ENCODE measurements at regions not wholly inside any gene's neighbourhood (a gene's known extent, or its start where the extent isn't known, plus 50 kb on each side); places are given as distances from the start of the nearest gene placed in this dataset.

DNA sequence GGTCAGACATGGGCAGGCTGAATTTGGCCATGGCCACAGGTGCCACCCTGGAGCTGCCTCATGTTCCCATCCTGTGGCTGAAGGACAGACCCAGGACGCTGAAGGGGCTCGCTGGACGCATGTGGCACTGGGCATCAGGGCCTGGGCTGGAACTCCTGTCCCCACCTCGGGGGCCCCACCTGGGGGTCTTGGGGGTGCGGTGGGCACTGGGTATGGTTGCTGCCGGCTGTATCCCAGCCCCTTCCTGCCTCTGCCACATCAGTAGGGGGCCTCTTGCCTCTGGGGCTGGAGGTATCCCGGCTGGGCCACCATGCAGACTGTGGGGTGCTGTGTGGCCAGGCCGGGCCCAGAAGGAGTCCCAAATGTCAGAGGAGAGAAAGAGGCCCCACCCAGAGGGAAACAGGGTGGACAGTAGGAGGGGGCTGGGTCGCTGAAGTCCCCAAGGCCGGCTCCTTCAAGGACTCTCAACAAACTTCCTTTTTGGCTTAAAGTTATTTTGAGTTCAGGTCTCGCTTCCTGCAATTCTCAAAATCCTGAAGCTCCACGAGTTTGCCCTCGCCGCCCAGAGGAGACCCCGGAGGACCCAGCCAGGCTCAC is 78.7 kb downstream of the SIK1 start:
- DNase-seq (ENCODE audit: low read depth, low spot score): no peak

DNA sequence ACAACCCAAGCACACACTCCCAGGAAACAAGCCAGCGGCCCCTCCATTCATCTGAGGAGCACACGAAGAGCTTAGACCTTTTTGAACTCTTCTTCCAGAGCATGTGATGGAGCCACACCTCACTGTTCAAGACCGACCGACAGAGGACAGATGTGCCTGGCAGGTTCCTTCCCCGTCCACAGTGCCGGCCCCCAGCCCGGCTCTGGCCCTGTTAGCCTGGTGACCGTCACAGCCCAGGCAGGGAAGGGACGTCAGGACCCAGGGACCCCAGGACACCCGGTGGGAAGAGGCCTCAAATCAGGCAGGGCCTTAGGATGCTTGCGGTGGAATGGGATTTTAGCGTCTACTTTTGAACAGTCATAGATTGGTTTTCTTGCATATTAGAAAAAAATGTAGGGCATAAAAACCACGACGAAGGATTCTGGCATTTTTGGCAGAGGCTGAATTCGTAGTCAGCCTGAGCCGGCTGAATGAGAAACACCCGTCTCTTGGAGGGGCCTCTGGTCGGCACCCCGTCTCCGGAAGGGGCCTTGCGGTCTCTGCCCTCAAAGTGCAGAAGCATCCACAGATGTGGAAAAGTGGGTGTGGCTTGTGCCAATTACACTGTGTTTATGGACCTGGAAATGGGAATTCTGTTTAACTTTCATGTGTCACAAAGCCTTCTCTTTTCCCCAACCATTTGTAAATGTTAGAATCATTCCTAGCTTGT is 79.3 kb downstream of the SIK1 start:
- DNase-seq (ENCODE audit: low read depth, low spot score): no peak

DNA sequence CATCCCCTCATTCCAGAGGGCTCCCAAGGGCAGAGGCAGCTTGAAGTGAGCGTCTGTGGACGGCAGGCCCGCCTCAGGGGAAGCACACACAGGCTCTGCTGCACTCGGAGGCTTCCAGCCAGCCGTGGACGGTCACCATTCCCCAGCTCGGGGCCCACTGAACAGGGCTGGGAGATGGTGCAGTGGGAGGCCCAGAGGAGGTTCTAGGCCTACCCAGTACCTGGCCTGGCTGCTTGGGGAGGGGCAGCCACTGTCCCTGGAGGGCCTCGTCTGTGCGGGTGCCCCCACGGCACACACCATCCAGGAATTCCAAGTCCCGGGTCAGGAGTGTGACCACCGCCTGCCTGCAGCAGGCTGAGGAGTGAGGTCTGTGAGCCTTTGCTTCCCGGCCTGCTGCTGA is 80.4 kb downstream of the SIK1 start:
- no peak for DNase-seq (ENCODE audit: low read depth, low spot score)

DNA sequence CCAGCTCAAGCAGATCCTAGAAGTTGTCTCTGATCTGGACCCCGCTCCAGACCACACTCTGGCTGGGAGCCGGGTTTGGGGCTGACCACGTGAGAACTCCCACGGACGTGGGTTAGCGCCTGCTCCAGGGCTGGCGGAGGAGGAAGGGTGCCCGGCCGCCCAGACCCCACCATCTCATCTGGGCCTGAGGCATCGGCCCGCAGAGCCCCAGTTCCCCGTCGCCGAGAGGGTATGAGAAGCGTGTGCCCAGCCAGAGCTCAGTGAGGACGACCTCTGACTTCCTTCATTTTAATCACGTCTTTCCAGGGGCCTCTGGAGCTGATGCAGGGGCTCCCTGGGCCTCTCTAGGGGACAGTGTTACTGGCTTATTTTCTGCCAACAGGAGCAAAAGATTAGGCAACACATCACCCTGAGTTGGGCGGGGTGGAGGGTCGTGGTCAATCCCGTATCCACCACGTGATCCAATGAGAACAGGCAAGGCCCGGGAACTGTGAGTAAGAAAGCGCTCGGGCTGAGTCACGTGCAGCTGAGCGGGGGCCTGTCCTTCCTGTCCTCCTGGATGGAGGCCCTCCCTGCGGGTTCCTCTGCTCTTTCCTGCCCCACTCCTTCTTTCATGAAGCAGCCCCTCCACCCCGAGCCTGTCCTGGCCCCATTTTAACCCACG is 81.1 kb downstream of the SIK1 start:
- DNase-seq (ENCODE audit: low read depth, low spot score): no peak

DNA sequence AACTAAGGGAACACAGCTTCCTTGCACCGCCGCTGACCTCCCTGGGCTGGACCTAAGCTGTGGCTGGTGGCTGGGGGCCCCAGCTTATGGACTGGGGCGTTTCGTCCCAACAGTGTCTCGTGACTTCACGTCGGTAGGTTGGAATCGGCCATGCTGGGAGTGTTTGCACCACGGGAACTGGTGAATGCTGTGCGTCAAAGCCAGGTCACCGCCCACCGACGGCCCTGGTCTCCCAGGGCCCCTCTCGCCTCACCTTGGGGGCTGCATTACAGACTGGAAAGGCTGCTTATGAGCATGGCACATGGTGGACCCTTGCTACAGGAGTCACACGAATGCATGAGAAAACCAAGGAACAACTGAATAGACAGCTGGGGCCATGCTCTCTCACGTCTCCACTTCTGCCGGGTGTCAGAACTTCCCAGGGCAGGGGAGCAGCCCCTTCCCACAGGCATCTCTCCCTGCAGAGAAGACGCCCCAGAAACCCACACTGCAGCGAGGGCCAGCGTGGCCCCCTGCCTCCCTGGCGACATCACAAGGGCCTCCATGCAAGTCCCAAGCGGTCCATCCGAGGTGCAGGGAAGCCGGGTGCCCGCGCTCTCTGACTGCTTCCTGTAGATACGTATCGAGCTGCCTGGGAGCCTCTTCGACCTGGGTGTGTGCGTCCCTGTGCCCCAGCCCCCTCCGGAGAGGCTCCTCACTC is 81.7 kb downstream of the SIK1 start:
- DNase-seq (ENCODE audit: low read depth, low spot score): no peak

DNA sequence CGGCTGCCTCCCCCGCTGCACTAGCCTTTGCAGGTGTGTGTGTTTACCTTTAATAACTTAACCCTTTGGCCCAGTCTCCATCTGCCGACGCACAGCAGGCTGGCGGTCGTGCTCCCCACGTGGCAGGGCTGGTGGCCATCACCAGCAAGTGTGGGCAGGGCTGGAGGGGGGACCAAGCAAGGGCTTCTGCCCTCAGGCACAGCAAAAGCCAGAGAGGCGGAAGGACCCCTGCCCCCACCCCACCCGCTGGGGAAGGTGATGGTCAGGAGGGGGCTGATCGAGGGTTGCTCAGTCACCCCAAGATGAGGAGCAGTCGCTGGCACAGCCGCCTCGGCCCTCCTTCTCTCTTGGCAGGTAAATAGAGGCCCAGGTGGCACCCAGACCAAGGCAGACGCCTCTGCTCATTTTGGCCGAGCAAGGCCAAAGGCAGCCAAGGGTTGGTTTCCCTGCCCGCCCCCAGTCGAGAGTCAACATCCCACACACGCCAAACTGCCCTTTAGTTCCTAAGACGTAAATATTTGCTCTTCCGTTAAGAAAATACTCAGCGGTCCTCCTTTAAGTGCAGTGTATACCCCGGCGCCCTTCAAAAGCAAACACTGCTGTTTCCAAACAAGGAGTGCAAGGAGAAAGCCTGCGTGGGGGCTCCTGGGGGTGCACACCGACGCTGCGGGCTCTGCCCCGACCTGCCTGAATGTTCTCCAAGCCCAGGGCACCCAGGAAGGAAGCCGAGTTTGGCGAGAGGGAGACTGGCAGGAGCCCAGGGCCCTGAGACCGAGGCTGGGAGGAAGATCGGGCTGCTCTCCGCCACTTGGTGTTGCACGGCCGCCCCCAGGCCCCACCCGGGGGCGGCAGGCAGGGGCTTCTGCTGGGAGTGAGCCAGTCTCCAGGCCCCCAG is 82.7 kb downstream of the SIK1 start:
- DNase-seq (ENCODE audit: low read depth, low spot score): no peak

DNA sequence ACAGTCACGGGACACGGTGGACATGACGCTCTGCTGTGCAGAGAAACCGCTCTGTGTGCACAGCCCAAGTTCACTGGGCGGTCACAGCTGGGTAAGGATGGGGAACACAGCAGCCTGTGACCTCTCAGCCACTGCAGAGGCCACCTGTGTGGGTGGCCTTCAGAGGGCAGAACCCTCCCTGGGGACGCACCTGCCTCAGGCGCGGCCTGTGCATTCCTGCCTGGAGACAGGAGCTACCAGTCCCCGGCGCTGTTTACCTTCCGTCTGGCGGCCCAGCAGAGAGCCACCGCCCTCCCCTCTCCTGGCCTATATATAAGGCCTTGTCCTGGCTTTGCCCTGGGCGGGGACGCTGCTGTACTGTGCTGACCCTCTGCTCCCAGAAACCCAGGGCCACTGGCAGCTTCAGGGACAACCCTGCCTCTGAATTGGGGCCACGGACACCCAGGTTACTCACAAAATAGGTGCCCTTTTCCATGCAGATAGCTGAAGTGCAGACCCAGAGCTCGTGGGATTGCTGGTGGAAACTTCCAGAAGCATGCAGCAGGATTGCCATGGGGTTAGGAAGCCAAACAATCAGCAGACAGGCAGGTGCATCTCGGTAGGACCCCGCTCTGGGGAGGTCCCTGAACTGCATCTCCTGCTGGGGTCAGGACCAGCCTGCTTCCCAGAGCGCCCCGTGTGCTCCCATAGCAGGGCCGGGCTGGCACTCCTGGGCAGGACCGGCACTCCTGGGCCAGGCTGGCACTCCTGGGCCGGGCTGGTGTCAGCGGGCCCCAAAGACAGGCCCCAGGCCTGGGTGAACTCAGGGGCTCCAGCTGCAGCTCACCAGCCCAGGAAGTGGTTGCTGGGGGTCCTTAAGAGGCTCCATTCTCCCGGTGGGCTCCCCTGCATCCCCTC is 83.6 kb downstream of the SIK1 start:
- DNase-seq (ENCODE audit: low read depth, low spot score): no peak

DNA sequence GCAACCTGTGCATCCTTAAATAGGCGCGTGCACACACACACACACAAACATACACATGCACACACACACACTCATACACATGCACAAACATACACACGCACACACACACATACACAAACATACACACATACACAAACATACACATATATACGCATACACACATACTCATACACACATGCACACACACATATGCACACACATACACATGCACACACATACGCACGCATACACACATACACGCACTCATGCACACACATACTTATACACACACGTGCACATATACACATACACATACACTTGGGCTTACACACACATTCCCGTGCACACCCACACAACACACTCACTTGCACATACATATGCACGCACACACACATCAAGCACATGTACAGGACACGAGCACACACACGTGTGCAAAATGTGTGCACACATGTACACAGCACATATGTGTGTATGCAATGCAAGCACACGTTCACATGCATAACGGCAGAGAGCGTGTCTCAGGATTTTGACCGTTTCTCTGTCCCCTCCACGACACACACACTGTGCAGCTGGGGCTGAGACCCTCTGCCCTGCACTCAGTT is 84.5 kb downstream of the SIK1 start:
- no peak for DNase-seq (ENCODE audit: low read depth, low spot score)

DNA sequence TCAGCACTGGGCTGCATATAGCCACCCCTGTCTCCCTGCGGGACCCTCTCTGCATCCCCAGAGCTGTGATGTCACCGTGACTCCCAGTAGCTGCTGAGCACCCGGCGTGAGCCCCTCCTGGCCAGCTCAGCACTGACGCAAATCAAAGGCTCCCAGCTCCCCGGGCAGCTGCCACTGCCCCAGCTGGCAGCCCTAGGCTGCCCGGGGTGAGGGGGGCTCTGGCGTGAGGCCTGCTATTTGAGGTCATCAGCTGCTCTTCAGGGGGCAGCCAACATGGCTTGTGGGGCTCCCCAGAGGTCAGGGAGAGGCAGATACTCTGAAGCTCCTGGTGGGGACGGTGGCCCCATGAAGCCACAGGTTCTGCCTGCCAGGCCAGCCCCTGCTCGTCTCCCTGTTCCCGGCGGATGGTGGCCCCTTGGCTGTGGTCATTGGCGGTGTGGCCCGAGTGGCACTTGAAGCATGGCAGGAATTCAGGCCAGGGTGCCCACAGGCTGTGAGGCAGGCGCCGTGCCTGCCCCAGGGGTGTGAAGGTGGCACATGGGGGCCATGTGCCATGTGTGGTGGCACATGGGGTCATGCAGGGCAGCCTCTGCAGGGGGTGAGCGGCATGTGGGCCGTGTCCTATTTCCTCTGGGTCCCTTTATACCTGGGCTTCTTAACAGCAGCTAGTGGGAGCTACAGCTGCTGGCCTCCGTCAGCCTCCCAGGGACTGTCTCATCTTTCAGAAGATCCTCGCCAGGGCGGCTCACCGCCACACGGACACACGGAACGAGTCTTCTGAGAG is 85.4 kb downstream of the SIK1 start:
- no peak for DNase-seq (ENCODE audit: low read depth, low spot score)

DNA sequence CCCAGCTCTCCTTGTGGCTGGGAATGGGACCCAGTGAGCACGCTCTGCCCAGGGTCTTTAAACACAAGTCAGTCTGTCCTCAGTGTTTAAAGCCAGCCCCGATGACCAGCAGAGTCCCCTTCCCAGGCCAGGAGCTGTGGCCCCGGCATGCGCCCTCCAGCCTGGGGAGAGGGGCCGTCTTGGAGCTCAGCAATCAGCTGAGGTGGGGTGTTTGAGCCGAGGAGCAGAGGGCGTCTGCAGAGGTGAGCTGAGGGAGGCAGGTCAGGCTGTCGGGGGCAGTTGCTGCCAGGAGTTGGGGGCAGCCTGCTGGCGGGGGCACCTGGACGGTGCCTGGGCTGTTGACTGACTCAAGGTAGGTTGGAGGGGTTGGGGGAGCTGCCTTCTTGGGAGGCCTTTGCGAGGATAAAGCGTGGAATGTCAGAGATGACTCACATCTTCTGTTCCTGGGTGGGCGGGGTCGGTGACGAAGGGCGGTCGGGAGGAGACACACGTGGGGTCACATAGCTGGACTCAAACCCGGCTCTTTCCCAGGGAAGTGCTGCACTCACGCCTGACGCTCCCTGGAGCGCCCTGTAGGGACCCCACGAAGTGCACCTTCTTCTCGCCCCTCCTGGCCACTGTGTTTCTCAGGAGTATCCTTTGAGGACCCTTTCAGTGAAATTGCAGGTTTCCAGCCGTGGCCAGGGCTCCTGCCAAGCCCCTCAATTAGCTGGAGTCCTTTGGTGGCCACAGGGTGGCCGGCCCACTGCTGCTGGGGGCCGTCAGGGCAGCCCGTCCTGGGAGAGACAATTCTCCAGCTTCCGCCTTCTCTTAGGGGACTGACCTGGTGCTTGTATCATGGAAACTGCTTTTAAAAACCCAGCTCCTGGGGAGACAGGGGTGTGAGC is 86.2 kb downstream of the SIK1 start:
- no peak for DNase-seq (ENCODE audit: low read depth, low spot score)

DNA sequence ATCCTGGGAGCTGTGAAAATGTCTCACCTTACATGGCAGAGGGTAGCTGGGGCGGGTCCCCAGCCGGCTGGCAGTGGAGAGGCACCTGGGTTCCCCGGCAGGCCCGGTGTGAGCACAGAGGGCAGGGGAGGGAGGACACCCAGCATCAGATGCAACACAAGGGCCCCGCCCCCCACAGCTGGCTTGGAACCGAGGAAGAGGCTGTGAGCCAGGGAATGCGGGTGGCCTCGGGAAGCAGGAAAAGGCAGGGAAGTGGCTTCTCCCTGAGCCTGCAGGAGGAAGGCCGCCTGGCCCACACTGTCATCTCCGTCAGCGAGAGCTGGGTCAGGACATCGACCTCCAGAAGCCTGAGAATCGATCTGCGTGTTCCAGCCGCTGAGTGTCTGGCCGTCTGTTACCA is 87.3 kb downstream of the SIK1 start:
- no peak for DNase-seq (ENCODE audit: low read depth, low spot score)

DNA sequence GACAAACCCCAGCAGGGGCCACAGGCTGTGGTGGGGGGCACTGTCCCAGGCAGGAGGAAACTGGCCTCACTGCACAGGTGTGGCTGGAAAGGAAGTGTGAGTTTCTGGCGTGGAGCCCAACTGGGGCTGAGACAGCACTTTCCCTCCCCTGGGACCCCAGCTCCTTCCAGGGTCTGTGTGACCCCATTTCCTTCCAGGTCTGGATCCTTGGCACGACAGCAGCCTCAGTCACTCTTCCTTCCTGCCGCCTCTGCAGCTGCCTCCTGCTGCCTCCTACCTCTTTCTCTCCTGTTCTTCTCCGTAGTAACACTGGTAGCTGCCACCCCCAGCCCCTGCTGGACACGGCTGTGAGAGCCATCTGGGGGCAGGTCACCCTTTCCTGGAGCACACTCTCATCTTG is 88.0 kb downstream of the SIK1 start:
- DNase-seq (ENCODE audit: low read depth, low spot score): no peak

DNA sequence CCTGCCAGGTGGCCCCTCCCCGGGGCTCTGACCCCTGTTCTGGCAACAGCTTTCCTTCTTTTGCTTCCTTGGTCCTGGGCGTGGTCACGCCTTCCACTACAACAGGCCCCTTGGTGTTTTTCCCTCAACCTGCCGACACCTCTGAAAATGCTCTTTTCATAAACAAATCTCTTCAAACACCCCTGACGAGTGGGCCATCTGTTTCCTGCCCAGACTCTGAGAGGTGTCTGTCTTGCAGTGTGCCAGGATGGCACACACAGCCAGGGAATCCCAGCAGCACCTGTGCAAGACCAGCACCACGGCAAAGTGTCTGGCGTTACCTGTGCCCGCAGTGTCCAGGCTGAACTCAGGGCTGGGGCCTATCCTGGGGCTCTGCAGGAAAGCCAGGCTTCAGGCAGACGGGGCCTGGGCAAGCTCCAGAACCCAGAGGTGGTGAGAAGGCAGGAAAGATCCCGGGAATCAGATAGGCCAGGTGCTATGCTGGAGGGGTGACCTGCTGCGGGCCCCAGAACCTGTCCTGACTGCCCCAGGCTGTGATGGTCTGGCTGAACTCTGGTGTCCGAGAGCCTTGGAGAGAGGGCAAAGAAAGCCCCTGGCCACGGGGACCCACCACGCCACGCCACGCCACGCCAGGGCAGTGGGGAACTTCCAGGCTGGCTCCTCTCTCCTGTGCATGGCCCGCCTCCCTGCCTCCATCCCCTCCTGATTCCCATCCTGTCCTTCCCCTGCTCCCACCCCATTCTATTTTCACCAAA is 88.9 kb downstream of the SIK1 start:
- no peak for DNase-seq (ENCODE audit: low read depth, low spot score)

DNA sequence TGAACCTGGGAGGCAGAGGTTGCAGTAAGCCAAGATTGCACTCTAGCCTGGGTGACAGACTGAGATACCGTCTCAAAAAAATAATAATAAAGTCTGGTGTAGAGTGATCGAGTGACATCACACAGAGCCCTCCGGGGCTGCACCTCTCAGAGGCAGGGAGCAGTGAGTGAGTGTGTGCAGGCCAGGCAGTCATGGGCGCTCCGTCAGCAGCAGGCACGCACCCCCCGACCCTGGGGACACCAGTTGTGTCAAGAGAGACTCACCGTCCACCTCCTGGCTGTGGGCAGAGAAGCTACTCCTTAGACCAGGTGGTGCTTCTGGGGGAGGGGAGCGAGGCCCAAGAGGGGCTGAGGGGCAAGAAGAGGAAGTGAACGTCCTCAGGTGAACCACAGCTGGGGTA is 91.8 kb downstream of the SIK1 start:
- no peak for DNase-seq (ENCODE audit: low read depth, low spot score)

DNA sequence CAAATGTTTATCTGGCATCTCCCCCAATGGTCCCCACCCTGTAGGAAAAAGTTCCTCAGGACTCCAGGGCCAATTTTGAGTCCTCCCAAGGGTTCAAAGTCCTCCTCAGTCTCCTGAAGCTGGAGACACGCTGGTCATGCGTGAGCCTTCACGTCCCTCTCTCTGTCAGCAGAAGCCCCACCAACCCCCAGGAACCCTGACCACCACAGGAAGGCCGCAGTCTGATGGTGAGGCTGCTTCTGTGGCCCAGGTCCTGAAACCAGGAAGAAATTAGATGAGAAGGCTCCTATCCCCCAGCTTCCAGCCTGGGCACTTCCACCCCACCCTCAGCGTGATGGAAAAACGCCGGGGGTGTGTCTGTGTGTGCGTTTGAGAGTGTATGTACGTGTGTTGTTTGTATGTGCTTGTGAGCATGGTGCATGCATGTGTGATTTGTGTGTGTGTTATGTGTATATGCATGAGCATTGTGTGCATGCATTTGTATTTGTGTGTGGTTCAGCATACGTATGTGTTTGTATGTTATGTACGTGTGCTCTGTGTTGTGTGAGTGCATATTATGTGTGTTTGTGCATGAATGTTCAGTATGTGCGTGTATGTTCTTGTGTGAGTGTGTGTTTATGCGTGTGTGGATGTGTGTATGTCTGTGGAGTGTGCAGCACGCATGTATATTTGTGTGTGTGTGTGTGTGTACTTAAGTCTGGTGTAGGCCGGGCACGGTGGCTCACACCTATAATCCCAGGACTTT is 92.5 kb downstream of the SIK1 start:
- DNase-seq (ENCODE audit: low read depth, low spot score): no peak

DNA sequence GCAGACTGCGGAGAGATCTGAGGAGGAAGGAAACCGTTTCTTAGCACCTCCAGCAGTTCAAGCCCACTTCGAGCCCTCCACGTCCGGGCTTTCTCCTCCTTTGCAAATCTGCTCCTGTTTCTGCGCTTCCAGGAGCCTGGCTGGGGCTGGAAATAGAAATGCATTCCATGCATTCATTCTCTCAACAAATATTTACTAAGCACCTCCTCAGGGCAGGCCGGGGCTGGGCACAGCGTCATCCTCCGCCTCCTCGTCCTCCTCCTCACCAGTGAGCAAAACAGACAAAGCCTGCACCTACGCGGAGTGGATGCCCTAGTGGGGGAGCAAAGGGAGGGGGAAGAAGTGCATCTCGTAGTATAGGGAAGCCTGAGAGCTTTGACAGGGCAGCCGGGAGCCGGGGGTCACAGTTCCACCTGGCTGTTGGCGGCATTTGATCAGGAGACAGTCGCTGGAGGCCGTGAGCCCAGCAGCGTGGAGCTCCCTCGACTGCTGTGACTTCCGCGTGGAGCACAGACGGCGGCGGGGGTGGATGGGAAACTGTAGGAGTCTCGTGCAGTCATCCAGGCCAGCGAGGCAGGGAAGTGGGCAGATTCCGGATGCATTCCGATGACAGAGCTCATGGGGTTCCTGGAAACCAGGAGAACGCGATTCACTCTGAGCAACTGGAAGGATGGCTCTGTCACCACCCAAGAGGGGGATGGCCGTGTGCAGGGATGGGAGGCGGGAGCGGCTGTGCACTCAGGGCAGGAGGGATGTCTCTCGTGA is 93.5 kb downstream of the SIK1 start:
- no peak for DNase-seq (ENCODE audit: low read depth, low spot score)

All from activated naive CD8-positive, alpha-beta T cell treated with anti-CD3 and anti-CD28 coated beads, Interleukin-2, amount 50 U/mL, for 16 hours (primary cell).